Mesendoderm (in vitro differentiated cells): ENCODE measurements at regions not wholly inside any gene's neighbourhood (a gene's known extent, or its start where the extent isn't known, plus 50 kb on each side); places are given as distances from the start of the nearest gene placed in this dataset.

Source experiments
- DNase-seq: peaks from one replicate; pipeline ENCODE4 v3.0.0; 2013
- H2AK5ac ChIP-seq: 2 replicates; pipeline ENCODE4 v1.6.1; 2013; ENCODE audit warnings: low read length, inconsistent platforms
- H2BK120ac ChIP-seq: 2 replicates; pipeline ENCODE4 v1.6.1; 2013; ENCODE audit warnings: low read depth, mild to moderate bottlenecking, low read length, moderate library complexity, mixed read lengths
- H2BK15ac ChIP-seq: replicated peaks from 2 replicates; pipeline ENCODE4 v1.6.1; 2013; ENCODE audit warnings: low read depth, mild to moderate bottlenecking, moderate library complexity
- H2BK5ac ChIP-seq: 2 replicates; pipeline ENCODE4 v1.6.1; 2013; ENCODE audit warnings: low read length, inconsistent platforms
- H3K18ac ChIP-seq: 2 replicates; pipeline ENCODE4 v1.6.1; 2013; ENCODE audit warnings: mild to moderate bottlenecking, low read length, mixed read lengths
- H3K23ac ChIP-seq: one replicate; pipeline ENCODE4 v1.6.1; 2013; ENCODE audit warnings: low read length
- H3K27ac ChIP-seq: 2 replicates; pipeline ENCODE4 v1.5.1; 2013; ENCODE audit warnings: low read depth, mild to moderate bottlenecking, inconsistent platforms, low read length, moderate library complexity
- H3K27me3 ChIP-seq: 2 replicates; pipeline ENCODE4 v1.6.1; 2013; ENCODE audit warnings: low read length, control low read depth, mild to moderate bottlenecking, inconsistent platforms; ENCODE audit not compliant: insufficient read depth, poor library complexity
- H3K36me3 ChIP-seq: 2 replicates; pipeline ENCODE4 v1.6.1; 2013; ENCODE audit warnings: low read length, inconsistent platforms; ENCODE audit not compliant: control insufficient read depth, insufficient read depth
- H3K4ac ChIP-seq: one replicate; pipeline ENCODE4 v1.6.1; 2013; ENCODE audit warnings: low read depth, mild to moderate bottlenecking, low read length, moderate library complexity
- H3K4me1 ChIP-seq: 2 replicates; pipeline ENCODE4 v1.6.1; 2013; ENCODE audit warnings: low read depth, low read length, inconsistent platforms; ENCODE audit not compliant: control insufficient read depth
- H3K4me2 ChIP-seq: 2 replicates; pipeline ENCODE4 v1.6.1; 2013; ENCODE audit warnings: low read length
- H3K4me3 ChIP-seq: 2 replicates; pipeline ENCODE4 v1.5.1; 2013; ENCODE audit warnings: mild to moderate bottlenecking, low read length
- H3K56ac ChIP-seq: one replicate; pipeline ENCODE4 v1.6.1; 2013; ENCODE audit warnings: low read length
- H3K79me1 ChIP-seq: 2 replicates; pipeline ENCODE4 v1.6.1; 2013; ENCODE audit warnings: low read length, inconsistent platforms
- H3K79me2 ChIP-seq: 2 replicates; pipeline ENCODE4 v1.6.1; 2013; ENCODE audit warnings: mild to moderate bottlenecking, low read length; ENCODE audit not compliant: control insufficient read depth, insufficient read depth
- H3K9ac ChIP-seq: 2 replicates; pipeline ENCODE4 v1.6.1; 2013; ENCODE audit warnings: low read length, inconsistent platforms
- H4K5ac ChIP-seq: one replicate; pipeline ENCODE4 v1.6.1; 2013; ENCODE audit warnings: low read length
- H4K8ac ChIP-seq: one replicate; pipeline ENCODE4 v1.6.1; 2013; ENCODE audit warnings: low read depth, mild to moderate bottlenecking, control low read depth, low read length, moderate library complexity
- WGBS: extraction: QIAGEN DNeasy Blood & Tissue Kit; methylation state at CpG from one replicate; pipeline ENCODE4 v1.1.7; 2013; ENCODE audit warnings: low lambda C conversion rate, missing lambda C conversion rate; ENCODE audit not compliant: insufficient coverage; ENCODE audit errors: extremely low coverage; 5-methylcytosine and 5-hydroxymethylcytosine counted together

- H2BK15ac ChIP-seq, result no peak overlapping the region
- no peaks in the 10 kb centered on the region for H3K4me1 ChIP-seq
- no peaks in the 10 kb centered on the region for H3K79me2 ChIP-seq
- no peak overlapping the region for H3K56ac ChIP-seq
- DNase-seq, result no peak
- no peaks in the 10 kb centered on the region for H3K27me3 ChIP-seq
- H3K79me1 ChIP-seq, result no peaks in the 10 kb centered on the region
- H3K4ac ChIP-seq, result no peak overlapping the region
- no peaks in the 10 kb centered on the region for H3K36me3 ChIP-seq
- H4K8ac ChIP-seq, result no peak overlapping the region
- H3K4me3 ChIP-seq, result no peak overlapping the region
- WGBS, result no CpG with 5 or more reads among the region's 3 CpGs
- no peak overlapping the region for H4K5ac ChIP-seq
- H3K9ac ChIP-seq, result no peak overlapping the region
- no peak overlapping the region for H3K18ac ChIP-seq
- H2BK5ac ChIP-seq, result no peak overlapping the region
- H3K23ac ChIP-seq, result no peak overlapping the region
- no peak overlapping the region for H3K4me2 ChIP-seq
- no peak overlapping the region for H2BK120ac ChIP-seq
- no peak overlapping the region for H3K27ac ChIP-seq
- H2AK5ac ChIP-seq, result no peak overlapping the region
Observed at GRCh38 chr6:108755257-108756240, 92.7 kb upstream of the ARMC2 start.

- Histone ChIP-seq H3K18ac (no peak overlapping the region), H2AK5ac (no peak overlapping the region), H4K5ac (no peak overlapping the region), H3K4me2 (no peak overlapping the region), H3K4me3 (no peak overlapping the region), H2BK5ac (no peak overlapping the region), H3K27me3 (no peaks in the 10 kb centered on the region), H3K27ac (no peak overlapping the region), H3K9ac (no peak overlapping the region), H2BK15ac (no peak overlapping the region), H3K79me2 (no peaks in the 10 kb centered on the region), H3K4ac (no peak overlapping the region), H3K79me1 (no peaks in the 10 kb centered on the region), H4K8ac (no peak overlapping the region), H2BK120ac (no peak overlapping the region), H3K36me3 (no peaks in the 10 kb centered on the region), H3K4me1 (no peaks in the 10 kb centered on the region), H3K56ac (no peak overlapping the region), H3K23ac (no peak overlapping the region)
- no peak for DNase-seq
- WGBS, result no CpG with 5 or more reads among the region's 1 CpG
Observed at GRCh38 chr6:108757357-108757756, 90.9 kb upstream of the ARMC2 start.

GRCh38 chr6:108758884-108759283, 89.3 kb upstream of the ARMC2 start:
- no peak overlapping the region for H4K8ac ChIP-seq
- H3K23ac ChIP-seq, result no peak overlapping the region
- H2BK120ac ChIP-seq, result no peak overlapping the region
- H3K79me2 ChIP-seq, result no peaks in the 10 kb centered on the region
- no peak overlapping the region for H3K9ac ChIP-seq
- no peak overlapping the region for H2BK5ac ChIP-seq
- H3K56ac ChIP-seq, result no peak overlapping the region
- no peak overlapping the region for H2BK15ac ChIP-seq
- H3K79me1 ChIP-seq, result no peaks in the 10 kb centered on the region
- WGBS, result no CpG with 5 or more reads among the region's 5 CpGs
- H3K27me3 ChIP-seq, result no peaks in the 10 kb centered on the region
- H3K36me3 ChIP-seq, result no peaks in the 10 kb centered on the region
- no peak for DNase-seq
- H3K4me2 ChIP-seq, result no peak overlapping the region
- H3K4ac ChIP-seq, result no peak overlapping the region
- H3K4me1 ChIP-seq, result no peaks in the 10 kb centered on the region
- no peak overlapping the region for H3K27ac ChIP-seq
- no peak overlapping the region for H4K5ac ChIP-seq
- no peak overlapping the region for H3K18ac ChIP-seq
- H3K4me3 ChIP-seq, result no peak overlapping the region
- no peak overlapping the region for H2AK5ac ChIP-seq

DNA sequence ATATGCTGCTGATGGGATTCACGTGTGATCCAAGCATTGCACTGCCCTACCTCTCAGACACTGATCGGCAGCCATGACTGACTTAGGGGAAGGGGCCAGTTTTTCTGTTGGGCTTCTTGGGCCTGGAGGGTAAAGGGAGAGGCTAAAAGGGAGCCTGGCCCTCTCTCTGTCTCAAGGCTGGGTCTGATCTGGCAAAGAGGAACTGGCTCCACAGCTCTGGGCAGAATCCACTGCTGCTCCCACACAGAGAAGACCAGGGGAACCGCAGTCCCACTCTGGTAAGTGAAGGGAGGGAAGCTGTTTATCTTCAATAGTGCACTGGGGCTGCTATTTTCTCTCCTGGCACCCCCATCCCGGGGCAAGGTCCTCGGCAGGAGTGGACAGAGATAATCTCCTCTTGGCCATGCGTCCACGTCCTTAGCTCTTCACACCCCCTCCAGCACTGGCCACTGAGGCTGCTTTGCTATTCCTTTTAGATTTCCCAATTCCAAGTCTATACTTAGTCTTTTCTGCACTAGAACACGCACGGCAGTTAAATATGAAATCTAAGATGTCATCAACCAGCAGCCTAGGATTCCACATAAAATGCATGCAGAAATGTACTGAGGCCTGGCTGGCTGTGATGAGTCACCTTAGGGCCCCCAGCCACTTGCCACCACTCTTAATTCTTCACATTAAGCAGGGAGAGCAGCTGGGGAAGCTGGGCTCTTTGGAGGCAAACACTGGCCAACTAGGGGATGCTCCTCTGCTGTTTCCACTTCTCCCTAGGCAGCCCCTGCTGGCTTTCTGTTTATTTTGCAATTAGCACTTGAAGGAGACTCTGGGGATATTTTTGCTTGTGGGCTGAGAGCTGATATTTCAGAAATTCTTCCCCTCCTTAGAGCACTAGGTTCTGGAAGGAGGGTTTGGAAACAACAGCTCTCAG, 87.8 kb upstream of the ARMC2 start:
- Histone ChIP-seq H3K4ac (no peak overlapping the region), H3K4me2 (no peak overlapping the region), H3K79me1 (no peaks in the 10 kb centered on the region), H3K9ac (no peak overlapping the region), H3K18ac (no peak overlapping the region), H2AK5ac (no peak overlapping the region), H3K4me1 (no peaks in the 10 kb centered on the region), H2BK5ac (no peak overlapping the region), H4K8ac (no peak overlapping the region), H3K79me2 (no peaks in the 10 kb centered on the region), H3K23ac (no peak overlapping the region), H4K5ac (no peak overlapping the region), H3K36me3 (no peaks in the 10 kb centered on the region), H2BK120ac (no peak overlapping the region), H3K4me3 (no peak overlapping the region), H3K27me3 (no peaks in the 10 kb centered on the region), H2BK15ac (no peak overlapping the region), H3K56ac (no peak overlapping the region), H3K27ac (no peak overlapping the region)
- no CpG with 5 or more reads among the region's 9 CpGs for WGBS
- DNase-seq, result peak; percentile 38

GRCh38 chr6:108762394-108762793, 85.8 kb upstream of the ARMC2 start:
- Histone ChIP-seq H2BK15ac (no peak overlapping the region), H3K4ac (no peak overlapping the region), H3K36me3 (no peaks in the 10 kb centered on the region), H4K8ac (no peak overlapping the region), H3K79me1 (no peaks in the 10 kb centered on the region), H3K4me1 (no peaks in the 10 kb centered on the region), H4K5ac (no peak overlapping the region), H2BK5ac (no peak overlapping the region), H3K23ac (no peak overlapping the region), H3K18ac (no peak overlapping the region), H3K4me3 (no peak overlapping the region), H3K4me2 (no peak overlapping the region), H3K27me3 (no peaks in the 10 kb centered on the region), H3K27ac (no peak overlapping the region), H2BK120ac (no peak overlapping the region), H2AK5ac (no peak overlapping the region), H3K56ac (no peak overlapping the region), H3K9ac (no peak overlapping the region), H3K79me2 (no peaks in the 10 kb centered on the region)
- no CpG with 5 or more reads among the region's 1 CpG for WGBS
- no peak for DNase-seq
